Fibroblast of skin of scalp (primary cell): ENCODE measurements at regions not wholly inside any gene's neighbourhood (a gene's known extent, or its start where the extent isn't known, plus 50 kb on each side); places are given as distances from the start of the nearest gene placed in this dataset.
"Not testable (repeated sequence)": the region's sequence is repeated elsewhere in the genome, so short reads cannot be mapped to it uniquely, and the experiment has no call there.

Experiments
- DNase-seq: peaks from one replicate; pipeline ENCODE4 v3.0.0-alpha.2; 2013

DNA sequence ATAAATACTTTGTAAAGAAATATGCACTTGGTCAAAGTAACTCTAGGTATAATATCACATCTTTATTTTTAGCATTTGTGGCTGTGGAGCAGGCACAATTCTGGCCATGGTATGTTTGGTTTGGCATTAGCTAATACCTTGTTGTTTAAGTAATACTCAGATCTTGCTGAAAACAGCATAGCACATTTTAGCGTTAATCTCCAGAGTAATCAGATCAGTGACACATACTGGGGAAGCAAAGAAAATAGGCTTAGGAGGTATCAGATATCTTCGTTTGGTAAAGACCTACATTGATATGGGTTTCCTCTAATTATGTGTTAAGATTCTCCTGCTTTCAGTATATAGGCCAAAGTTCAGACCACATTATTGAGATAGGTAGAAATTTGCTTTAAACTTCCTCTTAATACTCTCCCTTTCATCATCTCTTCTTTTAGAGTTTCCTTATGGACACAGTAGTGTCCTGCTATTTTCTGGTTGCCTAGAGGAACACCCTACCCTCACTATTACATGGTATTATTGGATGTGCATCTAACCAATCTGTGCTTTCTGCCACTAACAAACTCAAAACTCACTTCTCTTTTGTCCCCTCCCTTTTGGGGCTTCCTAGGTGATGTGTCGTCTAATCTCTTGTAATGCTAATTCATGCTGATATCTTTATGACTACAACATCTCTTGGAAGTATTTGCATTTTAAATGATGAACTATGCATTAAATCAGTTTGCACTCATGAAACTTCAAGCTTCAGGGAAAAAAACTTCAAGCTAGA lies 437.3 kb upstream of the ADAMTSL1 start:
- no peak for DNase-seq

DNA sequence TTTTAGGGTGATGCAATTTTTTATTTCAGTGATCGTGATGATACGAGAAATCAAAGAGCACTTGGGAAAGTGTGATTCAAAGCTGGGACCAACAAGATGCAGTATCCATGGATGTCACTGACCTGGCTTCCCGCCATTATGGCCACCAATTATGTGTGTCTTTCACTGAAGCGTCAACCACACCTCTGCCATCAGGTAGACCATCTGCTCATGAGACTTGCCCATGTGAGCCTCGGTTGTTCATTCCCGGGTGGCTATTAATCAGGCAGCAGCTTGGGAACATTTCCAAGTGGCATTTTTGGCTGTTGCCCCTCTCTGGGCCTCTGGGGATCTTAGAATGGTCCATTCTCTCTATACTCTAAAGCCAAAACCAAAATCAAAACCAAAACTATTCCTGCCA lies 436.0 kb upstream of the ADAMTSL1 start:
- DNase-seq: no peak

GRCh38 chr9:18040327-18040726 lies 433.6 kb upstream of the ADAMTSL1 start:
- DNase-seq: no peak

- no peak for DNase-seq
Measured at GRCh38 chr9:18043978-18044377, 430.0 kb upstream of the ADAMTSL1 start.

DNA sequence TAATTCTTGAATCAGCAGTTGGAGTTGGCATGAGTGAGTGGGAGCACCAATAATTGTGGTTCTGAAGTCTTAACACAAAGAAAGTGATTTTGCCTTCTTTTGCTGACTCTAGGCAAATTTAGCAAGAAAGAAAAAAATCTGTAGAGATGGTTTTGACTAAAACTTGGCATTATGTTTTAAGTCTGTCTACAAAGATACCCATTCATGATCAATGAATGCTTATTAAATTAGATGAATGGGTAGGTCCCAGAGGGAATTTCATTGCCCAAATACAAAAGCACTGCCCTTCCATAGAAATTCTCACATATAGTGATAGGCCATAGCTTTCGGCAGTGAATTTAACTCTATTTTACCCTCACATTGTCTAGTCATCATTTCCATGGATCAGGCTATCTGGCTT lies 428.6 kb upstream of the ADAMTSL1 start:
- DNase-seq: no peak

GRCh38 chr9:18046068-18046467 lies 427.9 kb upstream of the ADAMTSL1 start:
- DNase-seq: no peak

GRCh38 chr9:18051638-18052037 lies 422.3 kb upstream of the ADAMTSL1 start:
- no peak for DNase-seq

DNA sequence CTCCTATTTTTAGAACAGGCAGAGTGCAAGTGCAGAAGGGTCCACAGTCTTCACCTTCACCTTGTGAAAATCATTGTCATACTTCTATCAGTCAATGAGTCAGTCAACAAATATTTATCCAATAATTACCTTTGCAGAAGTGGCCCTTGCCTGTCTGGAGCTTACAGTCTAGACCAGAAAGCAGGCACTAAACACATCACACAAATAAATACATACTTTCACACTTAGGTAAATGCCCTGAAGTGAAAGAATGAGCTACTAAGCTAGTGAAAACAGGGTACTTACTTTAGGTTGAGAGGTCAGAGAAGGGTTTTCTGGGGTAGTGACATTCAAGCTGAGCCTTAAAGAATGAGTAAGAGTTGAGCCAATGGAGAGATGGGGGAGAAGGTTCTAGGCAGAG lies 421.9 kb upstream of the ADAMTSL1 start:
- no peak for DNase-seq

DNA sequence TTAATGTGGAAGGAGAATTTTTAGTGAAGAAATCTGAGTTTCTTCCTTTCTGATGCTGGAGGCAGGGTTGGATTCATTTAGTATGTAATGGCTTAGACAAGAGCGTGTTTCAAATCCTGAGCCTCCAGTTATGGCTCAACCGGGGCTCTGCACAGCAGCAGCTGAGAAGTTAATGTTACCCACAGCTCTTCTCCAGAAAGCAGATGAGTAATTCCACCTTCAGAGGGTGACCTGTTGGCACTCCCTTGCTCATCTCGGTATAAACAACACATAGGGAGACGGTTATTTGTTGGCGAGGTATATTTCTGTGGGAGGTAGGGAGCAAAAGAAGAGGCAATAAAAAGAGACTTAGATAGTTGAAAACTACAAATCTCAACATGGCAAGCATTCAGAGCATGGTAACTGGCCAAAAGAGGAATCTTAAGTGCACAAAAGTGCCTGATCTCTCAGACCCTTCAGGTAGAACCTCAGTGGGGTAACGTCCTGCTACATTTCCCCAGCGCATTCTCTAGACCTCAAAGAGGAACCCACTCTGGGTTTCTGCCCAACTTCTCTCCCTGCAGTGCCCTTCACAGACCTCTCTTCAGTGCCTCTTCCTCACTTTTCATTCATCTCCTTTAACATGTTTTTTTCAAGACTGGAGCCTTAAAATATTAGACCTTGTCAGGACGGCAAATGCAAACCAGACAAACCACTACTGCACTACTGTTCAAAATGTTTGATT lies 417.5 kb upstream of the ADAMTSL1 start:
- DNase-seq: no peak

DNA sequence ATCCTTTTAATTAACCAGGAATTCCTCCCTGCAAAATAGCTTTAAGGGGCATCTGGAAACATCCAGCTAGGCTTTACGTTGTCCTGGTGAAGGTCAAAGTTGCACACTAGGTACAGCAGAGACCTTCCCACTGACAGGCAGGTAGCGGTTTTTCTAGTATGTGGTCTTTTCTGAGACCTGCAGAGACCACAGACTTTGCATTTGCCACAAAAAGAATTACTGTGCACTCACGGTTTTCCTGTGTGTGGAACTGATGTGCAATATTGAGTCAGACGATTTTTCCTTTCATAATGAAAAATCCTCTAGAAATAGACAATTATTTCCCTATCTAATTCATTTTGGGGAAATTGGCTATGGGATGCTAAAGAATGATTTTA lies 417.0 kb upstream of the ADAMTSL1 start:
- DNase-seq: no peak

DNA sequence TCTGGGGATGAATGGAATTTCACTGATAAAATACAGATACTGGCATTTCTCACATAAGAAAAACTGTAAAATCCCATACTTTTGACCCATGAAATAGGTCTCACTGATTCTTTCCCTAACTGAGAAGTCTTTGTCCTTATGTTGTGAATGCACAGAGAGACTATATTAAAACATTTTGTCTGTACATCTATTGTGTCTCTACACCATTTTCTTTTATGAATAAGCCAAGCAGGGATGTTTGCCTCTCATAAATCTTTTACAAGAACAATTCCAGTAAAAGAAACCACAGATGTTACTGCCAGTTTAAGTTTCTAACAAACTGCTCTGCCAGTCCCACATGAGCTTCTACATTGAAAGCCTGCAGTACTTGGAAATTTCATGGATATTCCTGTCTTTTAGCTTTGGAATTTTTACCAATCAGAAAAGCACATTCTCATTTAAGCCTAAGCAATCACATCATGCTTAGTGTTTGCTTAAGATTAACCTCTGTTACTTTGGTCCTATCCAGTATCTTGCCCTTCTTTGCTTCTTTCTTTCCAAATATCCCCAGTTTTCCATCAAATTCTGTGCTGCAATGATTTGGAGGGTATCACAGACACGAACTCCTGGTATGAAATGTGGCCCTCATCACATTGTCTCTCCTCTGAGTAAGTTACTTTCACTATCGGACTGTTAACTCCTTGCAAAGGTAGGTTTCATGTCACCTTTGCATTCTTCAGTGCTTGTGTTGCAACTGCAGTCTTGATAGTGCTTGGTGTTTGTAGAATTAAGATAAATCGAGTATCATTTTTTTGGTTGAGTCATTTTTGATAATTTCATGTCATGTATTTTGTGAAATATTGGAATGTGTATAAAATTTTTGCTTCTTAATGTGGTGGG lies 415.1 kb upstream of the ADAMTSL1 start:
- DNase-seq: no peak

DNA sequence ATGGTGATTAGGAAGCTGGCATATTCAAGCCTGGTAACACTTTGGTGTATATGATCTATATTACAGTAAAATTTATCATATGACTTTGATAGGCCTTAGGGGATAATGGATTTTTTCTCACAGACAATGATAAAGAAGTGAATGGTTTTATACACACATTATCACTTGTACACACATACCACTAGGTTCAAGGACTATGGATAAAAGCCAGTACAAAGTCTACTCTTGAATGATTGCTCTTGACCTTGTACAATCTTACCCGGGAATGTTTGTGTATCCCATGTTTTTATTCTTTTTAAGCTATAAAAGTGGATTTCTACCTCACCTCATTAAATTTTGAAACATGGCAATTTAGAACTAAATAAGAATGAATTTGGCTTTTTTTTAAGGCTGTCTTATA lies 414.5 kb upstream of the ADAMTSL1 start:
- DNase-seq: no peak

GRCh38 chr9:18060269-18060934 lies 413.6 kb upstream of the ADAMTSL1 start:
- no peak for DNase-seq

DNA sequence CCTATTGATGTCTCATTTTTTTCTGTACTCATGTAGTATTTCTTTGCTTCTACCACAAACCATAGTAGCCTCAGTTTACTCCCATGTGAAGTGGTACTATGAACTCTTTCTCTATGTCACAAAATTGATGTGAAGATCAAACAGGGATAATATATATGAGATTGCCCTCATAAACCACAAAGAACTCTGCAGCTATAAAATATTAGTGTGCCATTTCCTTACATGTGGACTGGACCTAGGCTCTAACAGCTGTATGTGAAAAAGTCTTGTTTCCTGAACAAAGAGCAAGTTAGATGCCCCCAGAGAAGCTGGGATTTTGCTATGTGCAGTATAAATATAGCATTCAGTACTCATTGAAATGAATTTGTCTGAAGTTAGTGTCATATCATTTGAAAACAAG lies 412.6 kb upstream of the ADAMTSL1 start:
- no peak for DNase-seq

GRCh38 chr9:18061856-18062255 lies 412.1 kb upstream of the ADAMTSL1 start:
- DNase-seq: no peak

GRCh38 chr9:18063856-18064390 lies 410.0 kb upstream of the ADAMTSL1 start:
- DNase-seq: no peak

GRCh38 chr9:18066608-18067007 lies 407.3 kb upstream of the ADAMTSL1 start:
- not testable (repeated sequence) for DNase-seq

- DNase-seq: no peak
Measured at GRCh38 chr9:18067548-18068120, 406.3 kb upstream of the ADAMTSL1 start.

GRCh38 chr9:18068900-18069299 lies 405.1 kb upstream of the ADAMTSL1 start:
- no peak for DNase-seq

- peak; percentile 21 for DNase-seq
Measured at GRCh38 chr9:18071651-18072060, 402.3 kb upstream of the ADAMTSL1 start.

DNA sequence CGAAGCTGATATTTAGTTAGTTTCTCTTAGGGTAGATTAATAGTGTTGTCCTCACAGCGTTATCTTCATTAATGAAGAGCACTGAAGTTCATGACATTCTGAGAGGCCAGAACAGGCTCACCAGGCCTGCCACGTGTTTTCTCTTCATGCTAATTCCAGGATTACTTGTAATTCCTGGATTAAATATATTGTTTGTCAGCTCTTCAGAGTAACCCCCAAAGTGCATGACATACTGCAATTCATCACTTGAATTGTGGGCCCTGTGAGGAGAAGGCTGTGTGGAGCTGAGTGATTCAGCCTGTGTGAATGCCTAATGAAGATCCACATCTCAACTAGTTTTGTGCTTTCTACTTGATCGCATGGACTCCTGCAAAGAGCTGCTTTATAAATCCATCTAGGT lies 401.0 kb upstream of the ADAMTSL1 start:
- DNase-seq: no peak

DNA sequence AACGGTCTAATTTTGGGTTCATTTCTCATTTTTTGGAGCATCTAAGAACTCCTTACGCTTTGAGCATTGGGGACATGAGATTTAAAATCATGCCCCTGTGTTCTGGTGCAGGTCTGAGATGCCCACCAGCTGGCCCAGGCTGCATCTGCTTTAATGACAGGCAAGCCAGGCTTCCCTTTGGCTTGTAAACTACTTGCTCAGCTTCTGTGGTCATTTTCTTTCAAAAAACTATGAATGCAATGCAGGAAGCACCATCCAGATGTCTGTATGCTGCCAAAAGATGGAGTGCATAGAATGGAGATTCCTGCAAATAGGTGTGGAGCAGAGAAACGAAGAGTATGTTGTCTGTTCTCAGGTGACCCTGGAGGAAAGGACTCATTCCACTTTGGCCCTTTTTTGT lies 399.9 kb upstream of the ADAMTSL1 start:
- DNase-seq: peak; percentile 9
